ENCODE measurements at regions not wholly inside any gene's neighbourhood (a gene's known extent, or its start where the extent isn't known, plus 50 kb on each side); places are given as distances from the start of the nearest gene placed in this dataset.

DNA sequence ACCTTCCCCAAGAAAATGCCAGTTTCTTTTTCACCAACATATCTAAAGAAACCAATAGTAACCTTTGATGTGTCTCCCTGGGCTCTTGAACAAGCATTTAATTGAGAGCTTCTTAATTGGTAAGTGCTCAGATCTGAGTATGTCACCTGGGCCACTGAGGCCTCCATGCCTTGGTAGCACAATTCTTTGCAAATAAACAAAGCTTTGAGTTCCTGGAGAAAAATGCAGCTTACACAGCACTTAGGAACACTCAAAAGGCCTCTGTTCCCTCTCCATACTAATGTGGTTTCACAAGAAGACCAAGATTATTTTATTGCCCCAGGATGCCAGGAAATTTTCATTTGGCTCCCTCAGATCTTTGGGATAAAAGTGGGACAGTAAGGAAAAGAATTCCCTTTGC lies 217.6 kb upstream of the CEP162 start:
- TF ChIP-seq, protein P1, sequence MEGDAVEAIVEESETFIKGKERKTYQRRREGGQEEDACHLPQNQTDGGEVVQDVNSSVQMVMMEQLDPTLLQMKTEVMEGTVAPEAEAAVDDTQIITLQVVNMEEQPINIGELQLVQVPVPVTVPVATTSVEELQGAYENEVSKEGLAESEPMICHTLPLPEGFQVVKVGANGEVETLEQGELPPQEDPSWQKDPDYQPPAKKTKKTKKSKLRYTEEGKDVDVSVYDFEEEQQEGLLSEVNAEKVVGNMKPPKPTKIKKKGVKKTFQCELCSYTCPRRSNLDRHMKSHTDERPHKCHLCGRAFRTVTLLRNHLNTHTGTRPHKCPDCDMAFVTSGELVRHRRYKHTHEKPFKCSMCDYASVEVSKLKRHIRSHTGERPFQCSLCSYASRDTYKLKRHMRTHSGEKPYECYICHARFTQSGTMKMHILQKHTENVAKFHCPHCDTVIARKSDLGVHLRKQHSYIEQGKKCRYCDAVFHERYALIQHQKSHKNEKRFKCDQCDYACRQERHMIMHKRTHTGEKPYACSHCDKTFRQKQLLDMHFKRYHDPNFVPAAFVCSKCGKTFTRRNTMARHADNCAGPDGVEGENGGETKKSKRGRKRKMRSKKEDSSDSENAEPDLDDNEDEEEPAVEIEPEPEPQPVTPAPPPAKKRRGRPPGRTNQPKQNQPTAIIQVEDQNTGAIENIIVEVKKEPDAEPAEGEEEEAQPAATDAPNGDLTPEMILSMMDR (IDR thresholded peaks at IDR 0.05; ENCODE audit: extremely low read depth in 1 of 2, insufficient read depth in 1 of 2, low read depth in 1 of 2, low read length in 2 of 2) = no peak
- TF ChIP-seq POLR2AphosphoS5 (IDR thresholded peaks at IDR 0.05; ENCODE audit: insufficient read depth, low read depth, low read length) = no peak
- no peak for TF ChIP-seq MAX (IDR thresholded peaks at IDR 0.05; ENCODE audit: insufficient read depth, insufficient read length)
- TF ChIP-seq EZH2 (IDR thresholded peaks at IDR 0.05; ENCODE audit: borderline replicate concordance, low read depth, low read length, severe bottlenecking) = no peak
- no peak for TF ChIP-seq JUN (IDR thresholded peaks at IDR 0.05; ENCODE audit: borderline replicate concordance, insufficient read depth, insufficient read length, low read depth)
- no peak for TF ChIP-seq MYC (IDR thresholded peaks at IDR 0.05; ENCODE audit: low read depth, low read length)
- TF ChIP-seq POLR2A (IDR thresholded peaks at IDR 0.05; ENCODE audit: low read depth, low read length) = no peak
